ENCODE measurements at regions not wholly inside any gene's neighbourhood (a gene's known extent, or its start where the extent isn't known, plus 50 kb on each side); places are given as distances from the start of the nearest gene placed in this dataset.

- TF ChIP-seq OSR1 (CRISPR knock-in tag; IDR thresholded peaks at IDR 0.05) (no peak), ZFP30 (CRISPR knock-in tag; IDR thresholded peaks at IDR 0.05) (no peak), BACH2 (CRISPR knock-in tag; IDR thresholded peaks at IDR 0.05; ENCODE audit: borderline replicate concordance) (no peak), ARNTL (CRISPR knock-in tag; IDR thresholded peaks at IDR 0.05; ENCODE audit: borderline replicate concordance, low read depth) (no peak), SNAI2 (CRISPR knock-in tag; IDR thresholded peaks at IDR 0.05) (no peak), POU6F1 (CRISPR knock-in tag; IDR thresholded peaks at IDR 0.05; ENCODE audit: borderline replicate concordance, low read depth) (no peak), TSHZ2 (CRISPR knock-in tag; IDR thresholded peaks at IDR 0.05) (no peak), ZNF70 (CRISPR knock-in tag; IDR thresholded peaks at IDR 0.05) (no peak), PATZ1 (CRISPR knock-in tag; IDR thresholded peaks at IDR 0.05; ENCODE audit: borderline replicate concordance) (no peak), ZNF8 (CRISPR knock-in tag; IDR thresholded peaks at IDR 0.05) (no peak)
Measured at GRCh38 chr22:48537343-48537680, 1290.4 kb downstream of the BRD1 start.

Data from SK-N-SH treated with all-trans-retinoic acid at 6 μM for 48 hours (cell line).